ENCODE measurements at regions not wholly inside any gene's neighbourhood (a gene's known extent, or its start where the extent isn't known, plus 50 kb on each side); places are given as distances from the start of the nearest gene placed in this dataset.

GRCh38 chr4:14857981-14858380 is 144.3 kb upstream of the CPEB2 start:
- TF ChIP-seq ELK4 (IDR thresholded peaks at IDR 0.05; ENCODE audit: borderline replicate concordance, low read depth, low read length) (no peak), TCF7L2 (IDR thresholded peaks at IDR 0.05; ENCODE audit: borderline replicate concordance, low read depth, low read length) (no peak), CTCF (tag by site-specific recombination; IDR thresholded peaks at IDR 0.05) (no peak), ZNF423 (tag by site-specific recombination; IDR thresholded peaks at IDR 0.05) (no peak), ZNF169 (tag by site-specific recombination; IDR thresholded peaks at IDR 0.05) (no peak), ZNF366 (tag by site-specific recombination; conservative IDR thresholded peaks at IDR 0.05) (no peak), ZNF518A (tag by site-specific recombination; conservative IDR thresholded peaks at IDR 0.05; ENCODE audit: low read depth) (no peak), ZBTB1 (tag by site-specific recombination; IDR thresholded peaks at IDR 0.05) (no peak), ZNF513 (tag by site-specific recombination; IDR thresholded peaks at IDR 0.05) (no peak)
- TF ChIP-seq, protein P1, sequence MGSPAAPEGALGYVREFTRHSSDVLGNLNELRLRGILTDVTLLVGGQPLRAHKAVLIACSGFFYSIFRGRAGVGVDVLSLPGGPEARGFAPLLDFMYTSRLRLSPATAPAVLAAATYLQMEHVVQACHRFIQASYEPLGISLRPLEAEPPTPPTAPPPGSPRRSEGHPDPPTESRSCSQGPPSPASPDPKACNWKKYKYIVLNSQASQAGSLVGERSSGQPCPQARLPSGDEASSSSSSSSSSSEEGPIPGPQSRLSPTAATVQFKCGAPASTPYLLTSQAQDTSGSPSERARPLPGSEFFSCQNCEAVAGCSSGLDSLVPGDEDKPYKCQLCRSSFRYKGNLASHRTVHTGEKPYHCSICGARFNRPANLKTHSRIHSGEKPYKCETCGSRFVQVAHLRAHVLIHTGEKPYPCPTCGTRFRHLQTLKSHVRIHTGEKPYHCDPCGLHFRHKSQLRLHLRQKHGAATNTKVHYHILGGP (tag by site-specific recombination; IDR thresholded peaks at IDR 0.05), result no peak
- TF ChIP-seq, protein P2, sequence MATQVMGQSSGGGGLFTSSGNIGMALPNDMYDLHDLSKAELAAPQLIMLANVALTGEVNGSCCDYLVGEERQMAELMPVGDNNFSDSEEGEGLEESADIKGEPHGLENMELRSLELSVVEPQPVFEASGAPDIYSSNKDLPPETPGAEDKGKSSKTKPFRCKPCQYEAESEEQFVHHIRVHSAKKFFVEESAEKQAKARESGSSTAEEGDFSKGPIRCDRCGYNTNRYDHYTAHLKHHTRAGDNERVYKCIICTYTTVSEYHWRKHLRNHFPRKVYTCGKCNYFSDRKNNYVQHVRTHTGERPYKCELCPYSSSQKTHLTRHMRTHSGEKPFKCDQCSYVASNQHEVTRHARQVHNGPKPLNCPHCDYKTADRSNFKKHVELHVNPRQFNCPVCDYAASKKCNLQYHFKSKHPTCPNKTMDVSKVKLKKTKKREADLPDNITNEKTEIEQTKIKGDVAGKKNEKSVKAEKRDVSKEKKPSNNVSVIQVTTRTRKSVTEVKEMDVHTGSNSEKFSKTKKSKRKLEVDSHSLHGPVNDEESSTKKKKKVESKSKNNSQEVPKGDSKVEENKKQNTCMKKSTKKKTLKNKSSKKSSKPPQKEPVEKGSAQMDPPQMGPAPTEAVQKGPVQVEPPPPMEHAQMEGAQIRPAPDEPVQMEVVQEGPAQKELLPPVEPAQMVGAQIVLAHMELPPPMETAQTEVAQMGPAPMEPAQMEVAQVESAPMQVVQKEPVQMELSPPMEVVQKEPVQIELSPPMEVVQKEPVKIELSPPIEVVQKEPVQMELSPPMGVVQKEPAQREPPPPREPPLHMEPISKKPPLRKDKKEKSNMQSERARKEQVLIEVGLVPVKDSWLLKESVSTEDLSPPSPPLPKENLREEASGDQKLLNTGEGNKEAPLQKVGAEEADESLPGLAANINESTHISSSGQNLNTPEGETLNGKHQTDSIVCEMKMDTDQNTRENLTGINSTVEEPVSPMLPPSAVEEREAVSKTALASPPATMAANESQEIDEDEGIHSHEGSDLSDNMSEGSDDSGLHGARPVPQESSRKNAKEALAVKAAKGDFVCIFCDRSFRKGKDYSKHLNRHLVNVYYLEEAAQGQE (tag by site-specific recombination; IDR thresholded peaks at IDR 0.05), result no peak

Measured in HEK293 (cell line).